ENCODE measurements at regions not wholly inside any gene's neighbourhood (a gene's known extent, or its start where the extent isn't known, plus 50 kb on each side); places are given as distances from the start of the nearest gene placed in this dataset.
"Not testable (repeated sequence)": the region's sequence is repeated elsewhere in the genome, so short reads cannot be mapped to it uniquely, and the experiment has no call there.

DNA sequence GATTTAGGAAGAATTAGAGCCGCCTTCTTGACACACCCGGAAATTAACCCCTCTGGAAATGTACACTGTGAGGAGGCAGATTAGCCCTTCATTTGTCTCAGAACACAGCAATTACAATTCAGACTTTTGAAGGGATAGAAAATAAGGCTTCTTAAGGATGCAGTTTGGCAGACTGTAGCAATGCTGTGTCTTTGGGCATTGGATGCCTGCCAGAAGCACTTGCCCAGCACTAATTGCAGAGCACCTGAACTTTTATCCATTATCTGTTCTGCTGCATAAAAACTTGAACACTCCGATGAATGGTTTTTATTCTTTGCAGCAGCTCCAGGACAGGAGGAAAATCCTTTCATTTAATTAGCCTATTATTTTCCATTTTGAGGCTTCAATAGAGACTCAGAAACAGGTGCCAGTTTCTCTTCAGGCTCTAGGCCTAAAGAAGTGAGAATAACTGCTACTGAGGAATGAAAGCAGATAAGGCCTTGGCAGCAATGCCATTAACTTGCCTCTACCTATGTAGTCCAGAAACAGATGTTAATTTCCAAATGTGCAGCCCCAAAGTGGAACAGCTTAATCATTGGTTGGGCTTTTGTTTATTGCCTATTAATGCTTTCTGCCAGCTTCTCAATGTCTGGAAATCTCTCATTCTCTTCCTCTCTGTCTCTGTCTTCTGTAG is 418.5 kb downstream of the NSUN3 start:
- TF ChIP-seq CTCF (IDR thresholded peaks at IDR 0.05; ENCODE audit: low read depth, low read length): no peak
- DNase-seq (ENCODE audit: extremely low read depth, low read depth): no peak

DNA sequence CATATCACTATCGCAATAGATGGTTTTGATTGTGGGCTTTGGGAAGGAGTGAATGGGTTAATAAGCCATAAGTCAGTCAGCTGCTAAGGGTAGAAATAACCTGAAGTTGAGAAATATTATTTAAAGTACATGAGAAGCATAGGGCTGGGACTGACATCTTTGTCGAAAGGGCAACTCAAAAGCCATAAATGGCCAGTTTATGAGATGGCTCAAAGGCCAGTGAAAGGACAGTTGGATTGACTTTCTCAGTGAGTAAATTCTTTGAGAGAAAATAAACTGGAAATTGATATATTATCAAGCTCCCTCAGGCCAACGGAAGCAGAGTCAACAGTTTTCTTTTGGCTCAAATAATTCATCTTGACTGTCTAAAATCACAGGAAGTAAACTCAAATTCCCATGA is 419.8 kb downstream of the NSUN3 start:
- TF ChIP-seq CTCF (IDR thresholded peaks at IDR 0.05; ENCODE audit: low read depth, low read length): no peak
- DNase-seq (ENCODE audit: extremely low read depth, low read depth): no peak

GRCh38 chr3:94483403-94483802 is 420.5 kb downstream of the NSUN3 start:
- no peak for TF ChIP-seq CTCF (IDR thresholded peaks at IDR 0.05; ENCODE audit: low read depth, low read length)
- no peak for DNase-seq (ENCODE audit: extremely low read depth, low read depth)

- no peak for TF ChIP-seq CTCF (IDR thresholded peaks at IDR 0.05; ENCODE audit: low read depth, low read length)
- DNase-seq (ENCODE audit: extremely low read depth, low read depth): no peak
These were observed 432.1 kb downstream of the NSUN3 start for GRCh38 chr3:94494992-94495391.

DNA sequence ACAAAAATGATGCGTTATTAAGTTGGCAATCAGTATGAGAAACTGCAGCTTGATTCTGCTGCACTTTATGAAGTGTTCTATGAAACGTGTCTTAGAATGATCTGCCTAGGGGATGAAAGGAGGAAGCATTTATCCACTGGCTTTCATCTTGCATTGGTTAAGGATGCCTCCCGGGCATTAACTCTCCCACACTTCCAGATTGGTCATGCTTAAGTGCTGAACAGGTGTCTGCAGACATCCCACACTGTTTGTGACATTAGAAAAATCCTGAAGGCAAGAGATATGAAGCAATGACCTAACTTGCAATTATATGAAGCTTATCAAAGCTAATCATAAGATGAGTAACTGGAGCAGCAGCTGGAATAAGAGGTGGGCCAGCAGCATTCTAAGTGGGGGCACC is 437.3 kb downstream of the NSUN3 start:
- DNase-seq (ENCODE audit: extremely low read depth, low read depth): no peak
- no peak for TF ChIP-seq CTCF (IDR thresholded peaks at IDR 0.05; ENCODE audit: low read depth, low read length)

DNA sequence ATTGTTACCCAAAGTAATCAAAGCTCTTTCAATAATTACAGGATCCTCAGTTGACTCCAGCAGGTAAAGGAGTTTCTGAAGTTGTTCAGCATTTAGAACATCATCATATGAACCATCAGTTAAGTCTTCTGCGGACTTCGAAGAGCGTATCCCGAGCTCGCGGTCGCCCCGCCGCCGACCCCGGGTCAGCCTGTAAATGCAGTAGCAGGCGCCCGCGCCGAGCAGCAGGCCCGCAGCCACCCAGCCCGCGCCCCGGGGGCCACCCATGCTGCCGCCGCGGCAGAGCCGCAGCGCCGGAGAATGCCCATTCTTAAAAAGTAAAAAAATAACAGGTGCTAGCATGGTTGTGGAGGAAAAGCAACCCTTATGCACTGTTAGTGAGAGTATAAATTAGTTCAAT is 444.5 kb downstream of the NSUN3 start:
- not testable (repeated sequence) for DNase-seq (ENCODE audit: extremely low read depth, low read depth)

GRCh38 chr3:94512876-94513275 is 450.0 kb downstream of the NSUN3 start:
- no peak for DNase-seq (ENCODE audit: extremely low read depth, low read depth)
- no peak for TF ChIP-seq CTCF (IDR thresholded peaks at IDR 0.05; ENCODE audit: low read depth, low read length)

DNA sequence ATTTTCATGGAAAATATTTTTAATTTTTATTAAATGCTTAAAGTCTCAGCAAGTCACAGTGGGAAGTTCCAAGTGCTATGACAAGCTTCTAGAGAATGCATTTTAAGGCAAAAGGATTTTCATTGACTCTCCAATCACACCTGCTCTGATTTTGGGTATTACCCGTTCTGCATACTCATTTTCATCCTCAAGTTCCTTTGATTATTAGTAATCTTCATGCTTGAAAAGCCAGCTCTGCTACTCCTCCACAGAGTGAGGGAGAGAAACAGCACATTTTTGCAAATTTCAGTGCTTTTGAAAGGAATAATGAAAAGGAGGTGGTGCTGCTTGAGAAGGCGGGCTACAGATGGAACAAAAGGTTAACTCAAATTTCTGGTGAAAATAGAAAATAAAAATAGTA is 450.7 kb downstream of the NSUN3 start:
- DNase-seq (ENCODE audit: extremely low read depth, low read depth): no peak
- TF ChIP-seq CTCF (IDR thresholded peaks at IDR 0.05; ENCODE audit: low read depth, low read length): no peak

All from AG09319 (cell line).